ENCODE measurements at regions not wholly inside any gene's neighbourhood (a gene's known extent, or its start where the extent isn't known, plus 50 kb on each side); places are given as distances from the start of the nearest gene placed in this dataset.

- no peaks in the 10 kb centered on the region for H3K27me3 ChIP-seq (ENCODE audit: insufficient read depth, low read length)
- H3K4me1 ChIP-seq (ENCODE audit: insufficient read depth, low read length) = peaks cover 18% of the 10 kb centered on the region
- H3K27ac ChIP-seq (ENCODE audit: low read depth, low read length) = no peak overlapping the region
- H3K9me3 ChIP-seq (ENCODE audit: insufficient read depth, low read depth, low read length) = no peaks in the 10 kb centered on the region
- no peak overlapping the region for H3K9ac ChIP-seq (ENCODE audit: low read depth, low read length)
- peaks cover 9% of the 10 kb centered on the region; the same call in 1 of the 2 replicates for H3K36me3 ChIP-seq (ENCODE audit: insufficient read depth, low read length)
- no peak overlapping the region for H3K4me3 ChIP-seq (ENCODE audit: low read length)
- 94% methylated on average over 3 of the region's 3 CpGs for WGBS
Observed at GRCh38 chr7:130881091-130881798, 147.2 kb upstream of the KLF14 start.

GRCh38 chr7:130881799-130882141 is 147.8 kb upstream of the KLF14 start:
- peaks cover 18% of the 10 kb centered on the region for H3K4me1 ChIP-seq (ENCODE audit: insufficient read depth, low read length)
- no peak overlapping the region for H3K9ac ChIP-seq (ENCODE audit: low read depth, low read length)
- no peak overlapping the region for H3K4me3 ChIP-seq (ENCODE audit: low read length)
- no peak overlapping the region for H3K27ac ChIP-seq (ENCODE audit: low read depth, low read length)
- WGBS = 93% methylated on average over 5 of the region's 5 CpGs
- no peaks in the 10 kb centered on the region for H3K27me3 ChIP-seq (ENCODE audit: insufficient read depth, low read length)
- no peaks in the 10 kb centered on the region for H3K9me3 ChIP-seq (ENCODE audit: insufficient read depth, low read depth, low read length)
- peaks cover 9% of the 10 kb centered on the region; the same call in 1 of the 2 replicates for H3K36me3 ChIP-seq (ENCODE audit: insufficient read depth, low read length)

- H3K4me1 ChIP-seq (ENCODE audit: insufficient read depth, low read length) = peaks cover 18% of the 10 kb centered on the region
- no peak overlapping the region for H3K27ac ChIP-seq (ENCODE audit: low read depth, low read length)
- H3K27me3 ChIP-seq (ENCODE audit: insufficient read depth, low read length) = no peaks in the 10 kb centered on the region
- WGBS = 95% methylated on average over 2 of the region's 2 CpGs
- no peak overlapping the region for H3K9ac ChIP-seq (ENCODE audit: low read depth, low read length)
- H3K9me3 ChIP-seq (ENCODE audit: insufficient read depth, low read depth, low read length) = no peaks in the 10 kb centered on the region
- H3K4me3 ChIP-seq (ENCODE audit: low read length) = no peak overlapping the region
- H3K36me3 ChIP-seq (ENCODE audit: insufficient read depth, low read length) = peaks cover 9% of the 10 kb centered on the region; the same call in 1 of the 2 replicates
Observed at GRCh38 chr7:130882396-130882795, 148.4 kb upstream of the KLF14 start.

GRCh38 chr7:130883928-130884327 is 149.9 kb upstream of the KLF14 start:
- no peaks in the 10 kb centered on the region for H3K27me3 ChIP-seq (ENCODE audit: insufficient read depth, low read length)
- no peak overlapping the region for H3K9ac ChIP-seq (ENCODE audit: low read depth, low read length)
- 90% methylated on average over 6 of the region's 6 CpGs for WGBS
- H3K36me3 ChIP-seq (ENCODE audit: insufficient read depth, low read length) = peaks cover 9% of the 10 kb centered on the region; the same call in 1 of the 2 replicates
- peaks cover 15% of the 10 kb centered on the region for H3K4me1 ChIP-seq (ENCODE audit: insufficient read depth, low read length)
- no peak overlapping the region for H3K4me3 ChIP-seq (ENCODE audit: low read length)
- no peak overlapping the region for H3K27ac ChIP-seq (ENCODE audit: low read depth, low read length)
- H3K9me3 ChIP-seq (ENCODE audit: insufficient read depth, low read depth, low read length) = no peaks in the 10 kb centered on the region

GRCh38 chr7:130884437-130885417 is 150.7 kb upstream of the KLF14 start:
- Histone ChIP-seq H3K27me3 (ENCODE audit: insufficient read depth, low read length) (no peaks in the 10 kb centered on the region), H3K27ac (ENCODE audit: low read depth, low read length) (no peak overlapping the region)

GRCh38 chr7:130886438-130887135 is 152.6 kb upstream of the KLF14 start:
- Histone ChIP-seq H3K9ac (ENCODE audit: low read depth, low read length) (no peak overlapping the region), H3K4me1 (ENCODE audit: insufficient read depth, low read length) (peaks cover 11% of the 10 kb centered on the region; the same call in 1 of the 2 replicates), H3K9me3 (ENCODE audit: insufficient read depth, low read depth, low read length) (no peaks in the 10 kb centered on the region), H3K4me3 (ENCODE audit: low read length) (no peak overlapping the region), H3K36me3 (ENCODE audit: insufficient read depth, low read length) (peaks cover 9% of the 10 kb centered on the region; the same call in 1 of the 2 replicates), H3K27ac (ENCODE audit: low read depth, low read length) (no peak overlapping the region), H3K27me3 (ENCODE audit: insufficient read depth, low read length) (no peaks in the 10 kb centered on the region)
- 91% methylated on average over 10 of the region's 10 CpGs for WGBS

More at GRCh38 chr7:130884437-130885417, 150.7 kb upstream of the KLF14 start:
- H3K4me1 ChIP-seq (ENCODE audit: insufficient read depth, low read length) = peaks cover 11% of the 10 kb centered on the region; the same call in 1 of the 2 replicates
- no peak overlapping the region for H3K4me3 ChIP-seq (ENCODE audit: low read length)
- no peak overlapping the region for H3K9ac ChIP-seq (ENCODE audit: low read depth, low read length)
- WGBS = 81% methylated on average over 21 of the region's 21 CpGs
- no peaks in the 10 kb centered on the region for H3K9me3 ChIP-seq (ENCODE audit: insufficient read depth, low read depth, low read length)
- peaks cover 9% of the 10 kb centered on the region; the same call in 1 of the 2 replicates for H3K36me3 ChIP-seq (ENCODE audit: insufficient read depth, low read length)

GRCh38 chr7:130887182-130887956 is 153.4 kb upstream of the KLF14 start:
- Histone ChIP-seq H3K9ac (ENCODE audit: low read depth, low read length) (no peak overlapping the region), H3K36me3 (ENCODE audit: insufficient read depth, low read length) (peaks cover 4% of the 10 kb centered on the region; the same call in 1 of the 2 replicates), H3K4me1 (ENCODE audit: insufficient read depth, low read length) (peaks cover 11% of the 10 kb centered on the region; the same call in 1 of the 2 replicates), H3K27me3 (ENCODE audit: insufficient read depth, low read length) (no peaks in the 10 kb centered on the region), H3K27ac (ENCODE audit: low read depth, low read length) (no peak overlapping the region), H3K9me3 (ENCODE audit: insufficient read depth, low read depth, low read length) (no peaks in the 10 kb centered on the region), H3K4me3 (ENCODE audit: low read length) (no peak overlapping the region)
- WGBS = 93% methylated on average over 12 of the region's 12 CpGs

- H3K9ac ChIP-seq (ENCODE audit: low read depth, low read length) = no peak overlapping the region
- no peak overlapping the region for H3K4me3 ChIP-seq (ENCODE audit: low read length)
- H3K27me3 ChIP-seq (ENCODE audit: insufficient read depth, low read length) = no peaks in the 10 kb centered on the region
- WGBS = 88% methylated on average over 12 of the region's 12 CpGs
- H3K9me3 ChIP-seq (ENCODE audit: insufficient read depth, low read depth, low read length) = no peaks in the 10 kb centered on the region
- H3K36me3 ChIP-seq (ENCODE audit: insufficient read depth, low read length) = peaks cover 3% of the 10 kb centered on the region; the same call in 1 of the 2 replicates
- H3K27ac ChIP-seq (ENCODE audit: low read depth, low read length) = no peak overlapping the region
- peaks cover 11% of the 10 kb centered on the region; the same call in 1 of the 2 replicates for H3K4me1 ChIP-seq (ENCODE audit: insufficient read depth, low read length)
Observed at GRCh38 chr7:130887957-130888371, 154.0 kb upstream of the KLF14 start.

- no peaks in the 10 kb centered on the region for H3K9me3 ChIP-seq (ENCODE audit: insufficient read depth, low read depth, low read length)
- no peak overlapping the region for H3K9ac ChIP-seq (ENCODE audit: low read depth, low read length)
- 95% methylated on average over 5 of the region's 5 CpGs for WGBS
Observed at GRCh38 chr7:130888468-130888867, 154.5 kb upstream of the KLF14 start.

More at GRCh38 chr7:130888468-130888867, 154.5 kb upstream of the KLF14 start:
- H3K4me3 ChIP-seq (ENCODE audit: low read length) = no peak overlapping the region
- H3K27me3 ChIP-seq (ENCODE audit: insufficient read depth, low read length) = no peaks in the 10 kb centered on the region
- H3K27ac ChIP-seq (ENCODE audit: low read depth, low read length) = no peak overlapping the region
- H3K36me3 ChIP-seq (ENCODE audit: insufficient read depth, low read length) = peaks cover 2% of the 10 kb centered on the region; the same call in 1 of the 2 replicates
- H3K4me1 ChIP-seq (ENCODE audit: insufficient read depth, low read length) = peaks cover 11% of the 10 kb centered on the region; the same call in 1 of the 2 replicates

Measured in HUES64 (cell line).